HG03520 (cell line): ENCODE measurements at regions not wholly inside any gene's neighbourhood (a gene's known extent, or its start where the extent isn't known, plus 50 kb on each side); places are given as distances from the start of the nearest gene placed in this dataset.
"Not testable (repeated sequence)": the region's sequence is repeated elsewhere in the genome, so short reads cannot be mapped to it uniquely, and the experiment has no call there.

Experiments used
- ATAC-seq: cut with Tn5 transposase; IDR thresholded peaks from one replicate; pipeline ENCODE4 v1.9.1; 2021; ENCODE audit warnings: mild to moderate bottlenecking, moderate library complexity; ENCODE audit not compliant: unreplicated experiment

- not testable (repeated sequence) for ATAC-seq
Observed at GRCh38 chr15:22134941-22135566, 54.7 kb downstream of the OR4M2 start.

GRCh38 chr15:22137572-22137971, 57.2 kb downstream of the OR4M2 start:
- ATAC-seq: not testable (repeated sequence)

- not testable (repeated sequence) for ATAC-seq
Observed at GRCh38 chr15:22141106-22141505, 60.8 kb downstream of the OR4M2 start.

- peak; percentile 91 for ATAC-seq
Observed at GRCh38 chr15:22148109-22148508, 67.8 kb downstream of the OR4M2 start.

GRCh38 chr15:22158243-22158642, 77.9 kb downstream of the OR4M2 start:
- not testable (repeated sequence) for ATAC-seq

GRCh38 chr15:22160283-22160682, 80.0 kb downstream of the OR4M2 start:
- peak; percentile 13 for ATAC-seq

- ATAC-seq: peak; percentile 74
Observed at GRCh38 chr15:22160741-22161140, 80.4 kb downstream of the OR4M2 start.

- ATAC-seq: peak; percentile 74
Observed at GRCh38 chr15:22161398-22161797, 81.1 kb downstream of the OR4M2 start.

GRCh38 chr15:22163715-22164114, 83.4 kb downstream of the OR4M2 start:
- ATAC-seq: not testable (repeated sequence)

GRCh38 chr15:22167521-22167920, 87.2 kb downstream of the OR4M2 start:
- ATAC-seq: not testable (repeated sequence)

- peak; percentile 63 for ATAC-seq
Observed at GRCh38 chr15:22173029-22173998, 93.0 kb downstream of the OR4M2 start.

- ATAC-seq: peak; percentile 50
Observed at GRCh38 chr15:22174088-22174487, 93.8 kb downstream of the OR4M2 start.

- ATAC-seq: not testable (repeated sequence)
Observed at GRCh38 chr15:22177965-22178364, 97.6 kb downstream of the OR4M2 start.

- ATAC-seq: not testable (repeated sequence)
Observed at GRCh38 chr15:22178438-22178837, 98.1 kb downstream of the OR4M2 start.

- not testable (repeated sequence) for ATAC-seq
Observed at GRCh38 chr15:22179043-22179442, 98.7 kb downstream of the OR4M2 start.

GRCh38 chr15:22180611-22181010, 100.3 kb downstream of the OR4M2 start:
- not testable (repeated sequence) for ATAC-seq

- ATAC-seq: not testable (repeated sequence)
Observed at GRCh38 chr15:22184678-22185077, 104.4 kb downstream of the OR4M2 start.

- ATAC-seq: not testable (repeated sequence)
Observed at GRCh38 chr15:22186846-22187532, 106.7 kb downstream of the OR4M2 start.

GRCh38 chr15:22191818-22192217, 111.5 kb downstream of the OR4M2 start:
- ATAC-seq: not testable (repeated sequence)

- not testable (repeated sequence) for ATAC-seq
Observed at GRCh38 chr15:22194739-22195617, 114.7 kb downstream of the OR4M2 start.
